Body of pancreas (tissue), 4 donors: ENCODE measurements at regions not wholly inside any gene's neighbourhood (a gene's known extent, or its start where the extent isn't known, plus 50 kb on each side); places are given as distances from the start of the nearest gene placed in this dataset.

ENCODE experiments used
- ATAC-seq: fragments of 150-250 bp; one replicate; pipeline ENCODE4 v1.9.1; 2016
- DNase-seq, 4 donors: peaks; one replicate each; pipeline ENCODE4 v3.0.0-alpha.2; 2019
- H3K27ac ChIP-seq, 4 donors: fragments of 200-600 bp; sonication (generic); 1 replicate in 3 of 4; 2 replicates in 1 of 4; pipeline versions ENCODE4 v1.5.1 to v1.6.1; 2016 to 2019; ENCODE audit warnings: mild to moderate bottlenecking in 1 of 4, mixed read lengths in 1 of 4, moderate library complexity in 1 of 4
- H3K27me3 ChIP-seq, 2 donors: fragments of 200-600 bp; sonication (generic); one replicate each; pipeline ENCODE4 v1.6.0; 2016; ENCODE audit warnings: mild to moderate bottlenecking in 1 of 2
- H3K36me3 ChIP-seq, 2 donors: fragments of 200-600 bp; sonication (generic); replicated peaks in 1 of 2; 2 replicates each; pipeline ENCODE4 v1.5.1; 2016; ENCODE audit warnings: low read depth in 2 of 2; ENCODE audit not compliant: insufficient read depth in 1 of 2
- H3K4me1 ChIP-seq: fragments of 200-600 bp; sonication (generic); one replicate; pipeline ENCODE4 v1.6.0; 2016
- H3K4me3 ChIP-seq, 2 donors: fragments of 200-600 bp; sonication (generic); 1 replicate in 1 of 2; 2 replicates in 1 of 2; pipeline ENCODE4 v1.5.1; 2016 to 2019
- H3K9me3 ChIP-seq, 3 donors: fragments of 200-600 bp; sonication (generic); 1 replicate in 2 of 3; 2 replicates in 1 of 3; pipeline ENCODE4 v1.5.1; 2016
- POLR2A ChIP-seq, 3 donors: fragments of 450-650 bp; IDR thresholded peaks; one replicate each; pipeline ENCODE4 v1.6.1; 2016; ENCODE audit warnings: antibody characterized with exemption in 3 of 3, mild to moderate bottlenecking in 2 of 3
- WGBS, 2 donors: methylation state at CpG; one replicate each; pipeline ENCODE4 v1.1.5; 2017; 5-methylcytosine and 5-hydroxymethylcytosine counted together
- intact Hi-C: fragments of 100-400 bp; cut with DNase I; formaldehyde crosslinking; loops from one replicate; pipeline ENCODE4 v1.15.1; 2023
- TF ChIP-seq, protein P1 (sequence below), 7 experiments: fragments of 450-650 bp in 4 of 7; fragments of 200-600 bp in 3 of 7; sonication (generic) in 3 of 7; IDR thresholded peaks; one replicate each; pipeline ENCODE4 v1.5.1; 2016 to 2019; ENCODE audit warnings: antibody characterized with exemption in 7 of 7

DNA sequence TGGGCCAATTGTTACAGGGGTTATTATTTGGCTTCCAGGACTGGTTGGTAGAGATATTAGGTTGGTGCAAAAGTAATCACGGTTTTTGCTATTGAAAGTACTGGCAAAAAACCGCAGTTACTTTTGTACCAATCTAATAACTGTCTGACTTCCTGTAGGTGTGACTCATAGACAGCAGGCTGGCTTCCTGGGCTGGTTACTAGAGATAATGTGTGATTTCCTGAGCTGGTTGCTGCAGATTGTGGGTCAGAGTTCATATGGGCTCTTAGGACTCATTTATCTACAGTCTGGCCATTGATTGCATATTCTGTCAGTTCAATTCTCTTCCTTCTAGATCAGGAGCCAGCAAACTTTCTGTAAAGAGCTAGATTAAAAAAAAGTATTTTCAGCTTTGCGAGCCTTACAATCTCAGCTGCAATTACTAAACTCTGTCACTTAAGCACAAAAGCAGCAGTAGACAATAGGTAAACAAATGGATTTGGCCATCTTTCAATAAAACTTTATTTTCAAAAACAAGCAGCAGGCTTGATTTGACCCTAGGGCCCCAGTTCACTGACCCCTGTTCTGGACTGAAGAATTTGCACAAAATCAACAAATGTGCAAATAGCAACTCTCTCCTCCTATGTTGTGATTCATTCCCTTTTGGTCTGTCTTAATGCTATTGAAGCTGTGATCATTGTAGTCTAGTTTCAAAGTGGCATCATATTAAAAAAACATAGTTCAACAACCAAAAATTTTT lies 50.8 kb upstream of the BOD1L1 start:
- Histone ChIP-seq H3K27me3 (no peaks in the 10 kb centered on the region), H3K27ac (no peak overlapping the region), H3K9me3 (no peaks in the 10 kb centered on the region), H3K36me3 (no peaks in the 10 kb centered on the region), H3K4me1 (no peaks in the 10 kb centered on the region), H3K4me3 (no peak overlapping the region)
- WGBS, 2 donors = 86 to 95% methylated on average over 3 of the region's 3 CpGs
- ATAC-seq = no peak
- no peak for DNase-seq
- intact Hi-C loops = no loop called here
- TF ChIP-seq, protein P1, sequence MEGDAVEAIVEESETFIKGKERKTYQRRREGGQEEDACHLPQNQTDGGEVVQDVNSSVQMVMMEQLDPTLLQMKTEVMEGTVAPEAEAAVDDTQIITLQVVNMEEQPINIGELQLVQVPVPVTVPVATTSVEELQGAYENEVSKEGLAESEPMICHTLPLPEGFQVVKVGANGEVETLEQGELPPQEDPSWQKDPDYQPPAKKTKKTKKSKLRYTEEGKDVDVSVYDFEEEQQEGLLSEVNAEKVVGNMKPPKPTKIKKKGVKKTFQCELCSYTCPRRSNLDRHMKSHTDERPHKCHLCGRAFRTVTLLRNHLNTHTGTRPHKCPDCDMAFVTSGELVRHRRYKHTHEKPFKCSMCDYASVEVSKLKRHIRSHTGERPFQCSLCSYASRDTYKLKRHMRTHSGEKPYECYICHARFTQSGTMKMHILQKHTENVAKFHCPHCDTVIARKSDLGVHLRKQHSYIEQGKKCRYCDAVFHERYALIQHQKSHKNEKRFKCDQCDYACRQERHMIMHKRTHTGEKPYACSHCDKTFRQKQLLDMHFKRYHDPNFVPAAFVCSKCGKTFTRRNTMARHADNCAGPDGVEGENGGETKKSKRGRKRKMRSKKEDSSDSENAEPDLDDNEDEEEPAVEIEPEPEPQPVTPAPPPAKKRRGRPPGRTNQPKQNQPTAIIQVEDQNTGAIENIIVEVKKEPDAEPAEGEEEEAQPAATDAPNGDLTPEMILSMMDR (IDR thresholded peaks at IDR 0.05) = no peak
- TF ChIP-seq POLR2A (IDR thresholded peaks at IDR 0.05) = no peak

DNA sequence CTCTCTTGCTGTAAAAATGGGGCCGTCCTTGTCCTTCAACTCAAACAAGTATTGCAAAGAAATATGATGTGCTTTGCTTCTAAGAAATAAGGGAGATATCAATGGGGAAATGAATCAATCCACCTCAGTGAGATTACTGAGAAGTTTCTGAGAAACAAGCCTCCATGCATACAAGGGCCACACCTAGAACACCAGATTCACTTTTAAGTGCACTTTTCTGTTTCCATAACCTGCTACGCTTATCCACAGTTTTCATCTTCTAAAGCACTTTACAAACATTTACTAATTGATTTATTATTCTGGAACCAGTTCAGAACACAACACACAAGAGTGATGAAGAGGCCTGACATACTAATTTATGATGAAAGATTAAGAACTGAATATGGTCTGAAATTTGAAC lies 54.0 kb upstream of the BOD1L1 start:
- 84 to 86% methylated on average over 2 of the region's 2 CpGs for WGBS, 2 donors
- Histone ChIP-seq H3K4me1 (no peaks in the 10 kb centered on the region), H3K9me3 (no peaks in the 10 kb centered on the region), H3K27me3 (no peaks in the 10 kb centered on the region), H3K27ac (no peak overlapping the region), H3K4me3 (no peak overlapping the region), H3K36me3 (no peaks in the 10 kb centered on the region)
- ATAC-seq (no peak), DNase-seq (no peak)
- intact Hi-C loops = no loop called here
- TF ChIP-seq POLR2A (IDR thresholded peaks at IDR 0.05) = no peak
- TF ChIP-seq, protein P1 (IDR thresholded peaks at IDR 0.05) = no peak

DNA sequence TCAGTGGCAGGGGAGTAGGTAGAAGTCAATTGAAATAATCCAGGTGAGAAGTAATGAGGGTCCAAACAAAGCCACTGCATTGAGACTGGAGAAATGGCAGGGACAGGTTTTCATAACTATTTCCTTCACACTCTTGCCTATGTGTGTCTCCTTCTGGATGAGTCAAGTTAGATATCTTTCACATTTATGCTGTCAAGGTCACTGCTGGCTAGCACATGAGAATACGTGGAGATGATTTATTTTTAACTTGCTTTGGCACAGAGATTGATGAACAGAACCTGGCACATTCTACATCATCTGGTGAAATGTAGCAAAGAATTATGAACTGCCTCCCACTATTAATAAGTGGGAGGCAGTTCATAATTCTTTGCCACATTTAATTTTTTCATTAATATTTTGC lies 66.7 kb upstream of the BOD1L1 start:
- H3K36me3 ChIP-seq = no peaks in the 10 kb centered on the region
- no peaks in the 10 kb centered on the region for H3K27me3 ChIP-seq
- no peak for ATAC-seq
- no peak overlapping the region for H3K4me3 ChIP-seq
- H3K4me1 ChIP-seq = no peaks in the 10 kb centered on the region
- DNase-seq = no peak
- no peaks in the 10 kb centered on the region for H3K9me3 ChIP-seq
- 10 to 19% methylated on average over 1 of the region's 1 CpG for WGBS, 2 donors
- no peak overlapping the region for H3K27ac ChIP-seq
- TF ChIP-seq POLR2A (IDR thresholded peaks at IDR 0.05) = no peak
- TF ChIP-seq, protein P1 (IDR thresholded peaks at IDR 0.05) = no peak
- intact Hi-C loops = no loop called here

DNA sequence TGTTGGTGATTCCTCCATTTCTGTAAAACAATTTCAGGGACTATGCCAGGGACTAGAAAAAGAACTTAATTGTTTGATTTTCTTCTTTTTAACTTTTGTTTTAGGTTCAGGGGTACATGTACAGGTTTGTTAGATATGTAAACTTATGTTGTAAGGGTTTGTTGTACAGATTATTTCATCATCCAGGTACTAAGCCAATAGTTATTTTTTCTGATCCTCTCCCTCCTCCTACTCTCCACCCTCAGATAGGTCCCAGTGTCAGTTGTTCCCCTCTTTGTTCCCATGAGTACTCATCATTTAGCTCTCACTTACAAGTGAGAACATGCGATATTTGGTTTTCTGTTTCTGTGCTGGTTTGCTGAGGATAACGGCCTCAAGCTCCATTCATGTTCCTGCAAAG lies 70.8 kb upstream of the BOD1L1 start:
- Histone ChIP-seq H3K4me1 (no peaks in the 10 kb centered on the region), H3K36me3 (no peaks in the 10 kb centered on the region), H3K27ac (no peak overlapping the region), H3K4me3 (no peak overlapping the region), H3K27me3 (no peaks in the 10 kb centered on the region), H3K9me3 (no peaks in the 10 kb centered on the region)
- intact Hi-C loops = no loop called here
- 92% methylated on average over 2 of the region's 2 CpGs for WGBS, 2 donors
- ATAC-seq (no peak), DNase-seq (no peak)
- TF ChIP-seq, protein P1 (IDR thresholded peaks at IDR 0.05) = no peak
- no peak for TF ChIP-seq POLR2A (IDR thresholded peaks at IDR 0.05)
